Retinal pigment epithelial cell (primary cell): ENCODE measurements at regions not wholly inside any gene's neighbourhood (a gene's known extent, or its start where the extent isn't known, plus 50 kb on each side); places are given as distances from the start of the nearest gene placed in this dataset.

Experiments used
- DNase-seq: peaks from one replicate; pipeline ENCODE4 v3.0.0-alpha.2; 2010; ENCODE audit warnings: low read depth
- H3K4me3 ChIP-seq: 2 replicates; pipeline ENCODE4 v1.5.1; 2011; ENCODE audit warnings: mild to moderate bottlenecking, low read length, control low read depth, moderate library complexity
- TF ChIP-seq, protein P1 (sequence below): conservative IDR thresholded peaks from 2 replicates; pipeline ENCODE4 v1.5.1; 2011; ENCODE audit warnings: low read depth, low read length, control low read depth, inconsistent platforms

DNA sequence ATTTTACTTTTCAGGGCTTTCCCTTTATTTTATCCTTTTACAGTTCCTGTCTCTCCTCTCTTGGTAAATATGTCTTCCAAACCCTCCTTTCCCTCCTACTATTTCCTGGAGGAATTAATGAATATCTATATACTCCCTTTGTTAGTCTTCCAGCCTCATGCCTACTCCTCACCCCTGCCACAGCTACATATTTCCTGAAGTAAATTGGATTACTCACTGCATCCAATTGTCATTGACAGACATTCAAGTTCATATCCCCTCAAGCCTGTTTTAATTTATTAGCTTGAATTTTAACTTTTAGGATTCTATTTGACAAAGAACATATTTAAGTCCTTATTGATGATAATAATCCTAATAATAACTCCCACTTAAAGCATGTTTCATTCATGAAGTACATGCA is 314.5 kb downstream of the TMEM161B start:
- H3K4me3 ChIP-seq: no peak overlapping the region
- no peak for DNase-seq
- TF ChIP-seq, protein P1, sequence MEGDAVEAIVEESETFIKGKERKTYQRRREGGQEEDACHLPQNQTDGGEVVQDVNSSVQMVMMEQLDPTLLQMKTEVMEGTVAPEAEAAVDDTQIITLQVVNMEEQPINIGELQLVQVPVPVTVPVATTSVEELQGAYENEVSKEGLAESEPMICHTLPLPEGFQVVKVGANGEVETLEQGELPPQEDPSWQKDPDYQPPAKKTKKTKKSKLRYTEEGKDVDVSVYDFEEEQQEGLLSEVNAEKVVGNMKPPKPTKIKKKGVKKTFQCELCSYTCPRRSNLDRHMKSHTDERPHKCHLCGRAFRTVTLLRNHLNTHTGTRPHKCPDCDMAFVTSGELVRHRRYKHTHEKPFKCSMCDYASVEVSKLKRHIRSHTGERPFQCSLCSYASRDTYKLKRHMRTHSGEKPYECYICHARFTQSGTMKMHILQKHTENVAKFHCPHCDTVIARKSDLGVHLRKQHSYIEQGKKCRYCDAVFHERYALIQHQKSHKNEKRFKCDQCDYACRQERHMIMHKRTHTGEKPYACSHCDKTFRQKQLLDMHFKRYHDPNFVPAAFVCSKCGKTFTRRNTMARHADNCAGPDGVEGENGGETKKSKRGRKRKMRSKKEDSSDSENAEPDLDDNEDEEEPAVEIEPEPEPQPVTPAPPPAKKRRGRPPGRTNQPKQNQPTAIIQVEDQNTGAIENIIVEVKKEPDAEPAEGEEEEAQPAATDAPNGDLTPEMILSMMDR: no peak

DNA sequence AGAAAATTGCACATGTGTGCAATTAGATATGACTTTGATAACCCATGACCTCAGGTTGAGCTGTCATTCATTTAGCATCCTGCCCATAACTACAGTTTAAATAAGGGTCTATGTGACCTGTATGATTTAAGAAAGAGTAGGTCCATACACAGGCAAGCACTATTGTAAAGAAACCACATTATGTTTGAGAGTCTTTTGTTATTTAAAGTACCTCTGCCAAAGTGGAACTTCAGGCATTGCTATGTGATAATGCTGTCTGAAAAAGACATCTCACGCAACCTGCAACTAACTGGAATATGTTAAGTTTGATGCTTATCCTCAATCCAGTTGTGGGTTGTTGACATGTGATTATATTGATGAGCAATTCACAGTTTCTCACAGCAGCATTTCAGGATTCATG is 317.0 kb downstream of the TMEM161B start:
- no peak overlapping the region for H3K4me3 ChIP-seq
- TF ChIP-seq, protein P1: no peak

DNA sequence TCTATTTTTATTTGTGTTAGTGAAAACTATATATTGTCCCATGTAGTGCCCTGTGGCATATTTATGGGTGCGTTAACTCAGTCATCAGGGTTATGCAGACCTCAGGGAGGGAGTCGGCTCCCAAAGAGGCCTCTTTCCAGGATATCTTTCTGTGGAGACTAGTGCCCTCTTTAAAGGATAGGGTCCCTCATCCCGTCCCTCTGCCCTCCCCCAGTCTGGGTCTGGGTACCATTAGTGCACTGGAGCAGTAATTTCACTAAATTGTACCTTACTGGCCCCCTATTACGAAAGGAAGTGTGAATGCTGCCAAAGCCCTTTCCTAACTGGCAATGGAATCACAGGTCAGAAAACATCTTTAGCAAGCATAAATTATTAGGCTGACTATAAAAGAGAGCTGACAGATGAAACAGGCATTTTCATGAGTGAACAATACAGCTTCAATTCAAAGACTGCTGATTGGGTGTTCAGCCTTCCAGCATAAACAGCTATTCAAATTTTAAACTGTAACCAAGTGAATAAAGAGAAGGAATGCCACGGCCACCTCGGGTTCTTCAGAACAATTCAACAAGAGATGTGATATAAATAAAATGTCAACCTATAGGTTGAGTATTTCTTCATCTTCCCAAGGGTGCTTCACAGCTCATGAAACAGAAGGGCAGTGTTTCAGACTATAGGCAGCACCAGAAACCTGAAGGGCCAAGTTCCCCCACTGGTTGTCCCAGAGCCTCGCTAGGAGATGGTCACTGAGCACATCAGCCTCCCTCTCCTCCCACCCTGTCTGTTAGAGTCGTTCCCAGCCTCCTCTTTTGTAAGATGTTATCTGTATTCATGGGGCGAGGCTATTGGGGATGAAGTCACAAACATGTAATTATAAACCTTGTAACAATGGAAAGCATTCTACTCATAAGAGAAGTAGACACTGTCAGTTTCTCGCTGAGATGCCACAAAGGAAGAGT is 318.7 kb downstream of the TMEM161B start:
- H3K4me3 ChIP-seq: no peak overlapping the region
- TF ChIP-seq, protein P1: no peak
- DNase-seq: no peak

More for the DNA sequence above, 317.0 kb downstream of the TMEM161B start:
- DNase-seq: no peak

GRCh38 chr5:87948486-87948885 is 320.2 kb downstream of the TMEM161B start:
- DNase-seq: no peak
- H3K4me3 ChIP-seq: no peak overlapping the region
- TF ChIP-seq, protein P1: no peak

- TF ChIP-seq, protein P1: no peak
- DNase-seq: no peak
- no peak overlapping the region for H3K4me3 ChIP-seq
These were observed 322.4 kb downstream of the TMEM161B start for GRCh38 chr5:87946271-87946670.

- TF ChIP-seq, protein P1: no peak
- no peak overlapping the region for H3K4me3 ChIP-seq
- DNase-seq: no peak
These were observed 323.4 kb downstream of the TMEM161B start for GRCh38 chr5:87945286-87945650.
